ENCODE measurements at regions not wholly inside any gene's neighbourhood (a gene's known extent, or its start where the extent isn't known, plus 50 kb on each side); places are given as distances from the start of the nearest gene placed in this dataset.

DNA sequence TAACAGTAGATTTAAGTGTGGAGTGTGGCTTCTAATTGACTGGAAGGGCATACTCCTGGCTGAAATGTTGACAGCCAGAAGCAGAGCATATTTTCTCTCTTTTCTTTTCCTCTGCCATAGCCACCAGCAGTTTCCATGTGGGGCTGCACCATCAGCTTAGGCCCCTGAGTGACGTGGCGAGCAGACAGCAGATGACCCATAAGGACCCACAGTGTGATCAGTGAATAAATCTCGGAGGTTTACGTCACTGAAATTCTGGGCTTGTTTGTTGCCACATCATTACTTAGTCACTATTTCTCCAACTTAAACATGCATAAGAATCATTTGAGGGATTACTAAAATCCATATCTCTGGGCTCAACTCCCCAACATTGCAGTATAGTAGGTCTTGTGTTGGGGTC lies 549.7 kb upstream of the TMEM132C start:
- DNase-seq (ENCODE audit: low read depth in 3 of 3): no peak

DNA sequence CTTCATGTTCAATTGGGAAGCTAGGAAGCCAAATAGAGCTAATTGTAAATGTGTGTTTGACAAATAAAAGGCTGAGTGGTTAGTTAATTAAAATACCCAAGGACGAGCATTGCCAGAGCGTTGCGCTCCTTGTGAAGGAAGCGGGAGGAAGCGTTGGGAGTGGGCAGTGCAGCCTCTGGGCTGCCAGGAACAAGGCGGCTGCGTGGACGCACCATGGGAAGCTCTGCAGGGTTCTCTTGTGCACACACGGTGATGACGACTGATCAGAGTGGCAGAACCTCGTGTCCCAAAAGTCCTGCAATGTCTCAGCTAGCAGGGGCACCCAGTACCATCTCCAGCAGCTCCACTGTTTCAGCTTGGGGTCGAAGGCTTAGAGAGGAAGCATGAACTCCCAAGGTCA lies 546.6 kb upstream of the TMEM132C start:
- DNase-seq (ENCODE audit: low read depth in 3 of 3): no peak

DNA sequence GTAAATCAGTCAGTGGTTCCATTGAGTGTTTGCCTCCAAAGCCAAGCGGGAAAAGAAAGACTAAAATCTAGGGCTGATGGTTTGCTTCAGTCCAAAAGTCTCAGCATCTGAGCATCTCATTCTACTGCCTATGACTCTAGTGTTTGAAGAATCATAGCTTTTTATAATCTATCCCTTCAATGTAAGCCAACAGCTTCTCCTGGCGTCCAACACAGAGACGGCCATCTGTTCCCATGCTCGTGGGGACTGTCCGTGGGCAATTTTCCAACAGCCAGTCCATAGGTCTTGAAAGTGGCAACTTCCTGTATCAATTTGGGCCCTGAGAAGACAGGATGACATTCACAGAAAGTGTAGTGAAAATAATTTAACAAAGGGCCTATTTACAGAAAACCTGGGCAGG lies 544.4 kb upstream of the TMEM132C start:
- no peak for DNase-seq (ENCODE audit: low read depth in 3 of 3)

DNA sequence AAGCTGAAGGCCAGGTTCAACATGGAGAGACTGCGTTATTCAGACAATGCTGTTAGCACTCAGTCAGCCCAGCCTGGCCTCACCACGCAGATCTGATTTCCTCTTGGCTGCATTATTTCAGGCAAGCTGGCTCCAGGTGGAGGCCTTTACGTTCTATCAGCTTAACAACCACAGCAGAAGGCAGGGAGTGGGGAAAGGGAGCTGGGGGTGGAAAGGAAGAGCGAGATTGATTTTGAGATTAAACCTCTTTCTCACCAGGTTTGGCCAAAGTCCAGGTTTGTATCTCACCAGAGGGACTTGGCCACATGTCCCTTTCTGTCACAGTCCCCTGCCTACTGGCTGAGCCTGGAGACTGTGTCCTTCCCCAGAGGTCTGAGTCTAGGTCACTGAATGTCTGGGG lies 543.7 kb upstream of the TMEM132C start:
- no peak for DNase-seq (ENCODE audit: low read depth in 3 of 3)

DNA sequence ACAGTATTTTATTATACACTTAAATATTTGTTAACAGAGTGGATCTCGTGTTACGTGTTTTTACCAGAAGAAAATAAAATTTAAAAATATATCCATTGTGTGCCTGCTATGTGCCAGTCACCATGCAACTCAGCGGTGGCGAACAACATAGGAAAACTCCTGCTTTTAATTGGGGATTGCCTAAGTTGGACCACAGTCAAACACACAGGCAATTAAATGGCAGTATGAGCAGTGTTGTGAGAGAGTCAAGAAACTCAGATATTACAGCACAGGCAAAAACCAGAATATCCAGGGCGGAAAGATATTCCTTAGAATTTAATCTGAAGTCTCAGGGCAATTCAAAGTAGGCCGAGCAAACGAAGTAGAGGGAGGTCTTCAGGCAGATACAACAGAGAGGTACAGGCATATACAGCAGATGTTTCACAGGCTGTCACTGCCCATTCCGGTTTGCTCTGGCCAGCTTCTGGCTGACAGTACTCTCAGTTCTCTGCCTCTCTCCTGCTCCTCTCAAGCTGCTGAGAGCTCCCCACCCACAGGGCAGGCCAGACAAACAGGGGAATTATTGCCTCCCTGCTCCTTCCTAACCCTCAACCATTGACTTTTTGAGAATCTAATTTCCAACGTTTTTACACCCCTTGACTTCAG lies 540.2 kb upstream of the TMEM132C start:
- DNase-seq (ENCODE audit: low read depth in 3 of 3): no peak

DNA sequence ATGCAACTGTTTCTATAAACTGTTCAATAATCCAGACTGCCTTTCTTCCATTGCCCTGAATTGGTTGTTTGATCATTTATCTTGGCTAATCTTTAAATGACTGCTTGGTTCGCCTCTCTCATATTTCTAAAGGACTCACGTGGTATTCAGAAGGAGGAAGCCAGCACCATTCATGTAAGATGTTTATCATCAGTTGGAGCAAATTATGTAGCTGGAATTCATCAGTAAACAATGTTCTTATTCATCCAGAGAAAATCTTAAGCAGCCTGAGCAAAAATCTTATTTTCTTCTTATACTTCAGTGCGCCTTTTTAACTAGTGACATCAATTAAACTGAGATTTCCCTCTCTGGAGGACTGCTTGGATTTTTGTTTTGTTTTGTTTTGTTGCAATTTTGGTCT lies 538.7 kb upstream of the TMEM132C start:
- DNase-seq (ENCODE audit: low read depth in 3 of 3): no peak

DNA sequence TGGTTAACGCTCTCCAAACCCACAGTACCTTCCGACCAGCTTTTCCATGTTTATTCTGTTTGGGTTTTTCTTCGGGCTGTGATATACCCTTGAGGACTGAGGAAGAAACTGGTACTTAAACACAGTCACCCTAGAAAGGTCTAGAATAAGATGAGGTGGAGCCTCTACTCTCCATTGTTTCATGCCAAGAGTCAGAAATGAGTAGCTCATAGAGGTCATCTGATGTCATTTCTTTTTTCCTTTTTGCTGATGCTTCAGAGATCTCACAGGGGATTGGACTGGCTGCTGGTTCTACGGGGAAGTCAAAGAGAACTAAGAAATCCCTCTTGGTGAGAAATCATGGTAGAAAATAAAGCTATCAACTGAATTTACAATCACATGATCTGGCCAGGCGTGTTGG lies 538.2 kb upstream of the TMEM132C start:
- DNase-seq (ENCODE audit: low read depth in 3 of 3): no peak

DNA sequence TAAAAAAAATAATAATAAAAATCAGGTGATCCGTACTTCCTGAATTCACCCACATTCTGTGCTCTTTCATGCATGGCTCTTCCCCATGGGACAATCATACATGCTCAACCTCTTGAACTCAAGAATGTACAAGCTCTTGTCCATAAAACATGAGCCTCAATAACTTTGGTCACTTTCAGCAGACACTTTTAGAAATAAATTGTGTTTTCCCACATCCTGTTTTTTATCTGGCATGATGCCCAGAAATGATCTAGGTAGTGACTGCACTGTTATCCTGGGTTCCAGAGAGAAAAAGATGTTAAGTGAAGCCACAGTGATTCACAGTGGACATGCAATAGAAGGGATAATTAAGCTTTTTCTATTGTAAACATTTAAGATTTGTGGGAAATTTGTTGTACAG lies 537.6 kb upstream of the TMEM132C start:
- DNase-seq (ENCODE audit: low read depth in 3 of 3): no peak

DNA sequence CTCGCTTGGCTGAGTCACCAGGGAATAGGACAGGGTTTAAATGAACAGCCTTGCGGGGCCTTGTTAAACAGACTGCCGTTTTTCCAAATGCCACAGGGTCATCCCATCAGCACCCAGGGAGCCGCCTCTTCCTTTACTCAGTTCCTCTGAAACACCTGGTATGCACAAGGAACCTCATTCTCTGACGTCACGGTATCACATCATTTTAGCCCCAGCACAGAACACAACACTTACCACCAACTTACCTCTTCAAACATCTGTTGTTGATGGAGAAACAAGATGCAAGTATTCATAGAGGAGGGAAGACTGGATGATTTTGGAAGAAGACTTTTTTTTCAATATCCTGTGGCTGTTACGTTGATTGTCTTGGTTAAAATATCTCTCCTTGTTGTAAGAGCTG lies 535.3 kb upstream of the TMEM132C start:
- no peak for DNase-seq (ENCODE audit: low read depth in 3 of 3)

DNA sequence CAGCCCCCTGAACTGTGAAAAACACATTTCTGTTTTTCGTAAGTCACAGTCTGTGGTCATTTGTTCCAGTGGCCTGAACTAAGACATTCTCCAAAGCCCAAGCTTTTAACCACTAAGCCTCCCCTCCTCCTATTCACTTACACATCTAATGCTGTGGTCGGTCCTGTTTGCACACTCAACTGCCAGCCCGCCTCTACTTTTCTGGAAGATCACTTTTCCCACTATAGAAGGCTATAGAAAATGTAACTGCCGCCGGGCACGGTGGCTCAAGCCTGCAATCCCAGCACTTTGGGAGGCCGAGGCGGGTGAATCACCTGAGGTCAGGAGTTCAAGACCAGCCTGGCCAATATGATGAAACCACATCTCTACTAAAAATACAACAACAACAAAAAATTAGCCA lies 524.7 kb upstream of the TMEM132C start:
- no peak for DNase-seq (ENCODE audit: low read depth in 3 of 3)

DNA sequence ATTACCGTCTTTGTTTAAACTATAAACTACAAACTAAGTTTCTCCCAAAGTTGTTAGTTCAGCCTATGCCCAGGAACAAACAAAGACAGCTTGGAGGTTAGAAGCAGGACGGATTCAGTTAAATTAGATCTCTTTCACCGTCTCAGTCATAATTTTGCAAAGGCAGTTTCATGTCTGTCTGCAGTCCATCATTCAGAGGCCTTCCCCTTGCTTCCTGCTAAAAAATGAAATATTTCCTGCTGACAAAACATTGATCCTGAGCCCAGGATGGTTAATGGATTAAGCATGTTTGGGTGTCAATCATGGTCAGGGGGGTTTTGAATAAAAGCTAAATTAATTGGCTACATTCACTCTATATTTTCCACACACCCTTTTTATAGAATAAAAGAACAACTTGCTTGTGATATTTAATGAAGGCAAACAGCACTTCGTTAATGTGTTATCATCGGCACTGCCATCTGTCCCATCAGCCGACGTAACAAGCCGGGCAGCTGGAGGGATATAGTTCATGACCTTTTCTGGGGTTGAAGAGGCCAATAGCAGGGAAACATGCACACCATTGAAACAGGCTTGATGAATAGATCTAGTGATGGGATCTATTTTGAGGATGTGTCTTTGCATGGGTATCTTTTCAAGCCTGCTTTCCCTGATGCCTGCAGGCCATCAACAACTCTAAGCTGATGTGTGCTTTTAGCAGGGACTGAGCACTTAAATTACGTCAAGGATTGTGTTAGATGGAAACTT lies 521.3 kb upstream of the TMEM132C start:
- DNase-seq (ENCODE audit: low read depth in 3 of 3): no peak

DNA sequence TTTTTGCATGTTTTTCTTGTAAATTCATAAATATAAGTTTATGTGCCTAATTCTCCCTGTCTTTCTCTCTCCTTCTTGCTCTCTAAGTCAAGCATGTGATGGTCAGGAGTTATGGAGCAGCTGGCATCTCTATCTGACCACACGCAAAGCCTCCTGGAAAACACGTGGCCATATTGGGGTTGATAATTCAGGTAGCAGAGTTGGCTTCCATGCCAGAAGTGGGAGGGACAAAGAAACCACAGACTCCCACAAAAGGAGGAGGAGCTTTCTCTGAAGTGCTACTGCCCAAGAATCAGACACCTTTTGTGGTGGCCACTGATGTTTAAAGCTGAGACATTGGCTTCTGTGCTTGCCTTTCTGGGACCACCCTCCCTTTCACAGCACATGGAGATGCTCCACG lies 517.6 kb upstream of the TMEM132C start:
- no peak for DNase-seq (ENCODE audit: low read depth in 3 of 3)

DNA sequence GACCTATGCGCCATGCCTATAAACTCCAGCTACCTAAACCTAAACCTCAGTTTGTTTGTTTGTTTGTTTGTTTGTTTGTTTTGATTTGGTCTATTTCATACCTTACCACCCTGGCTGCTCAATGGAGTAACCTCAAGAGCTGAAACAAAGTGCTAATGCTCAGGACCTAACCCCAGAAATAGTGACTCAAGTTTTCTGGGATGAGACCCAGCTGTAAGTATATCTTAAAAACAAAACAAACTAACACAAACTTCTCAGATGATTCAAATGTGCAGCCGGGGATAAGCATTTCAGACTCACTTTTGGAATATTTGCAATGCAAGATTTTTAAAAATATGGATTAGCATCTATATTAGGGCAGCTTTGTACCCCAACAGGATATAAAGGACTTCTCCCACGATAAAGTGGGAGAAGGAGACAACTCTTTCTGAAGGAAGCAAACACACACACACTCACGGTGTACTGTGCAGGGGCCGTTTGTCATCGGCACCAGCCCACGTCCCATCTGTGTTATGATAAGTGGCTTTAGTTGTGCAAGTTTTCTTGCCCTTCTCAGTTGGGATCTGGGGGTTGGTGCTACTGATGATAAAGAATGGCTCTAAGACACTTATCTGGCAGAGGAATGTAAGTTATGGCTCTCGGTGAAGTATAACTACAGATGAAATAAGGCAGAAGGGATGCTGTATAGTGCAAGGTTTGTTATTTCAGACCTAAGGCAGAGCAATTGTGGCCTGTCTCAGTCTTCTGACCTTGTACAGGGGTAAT lies 516.7 kb upstream of the TMEM132C start:
- no peak for DNase-seq (ENCODE audit: low read depth in 3 of 3)

DNA sequence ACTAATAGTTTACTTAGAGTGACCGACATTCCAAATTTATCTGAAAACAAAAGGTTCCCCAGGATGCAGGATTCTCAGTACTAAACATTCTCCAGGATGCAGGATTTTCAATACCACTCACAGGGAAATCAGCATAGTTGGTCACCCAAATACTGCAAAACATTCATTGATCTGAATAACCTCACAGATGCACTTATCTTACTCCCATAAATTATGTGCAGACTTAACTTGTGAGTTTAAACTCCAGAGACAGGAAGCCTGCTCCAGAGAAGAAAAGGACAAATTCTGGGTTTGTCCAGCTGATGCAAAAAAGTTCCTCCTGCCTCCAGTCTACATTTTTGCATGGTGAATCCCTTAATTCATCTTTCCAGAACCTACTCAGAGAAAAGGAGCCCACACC lies 514.2 kb upstream of the TMEM132C start:
- DNase-seq (ENCODE audit: low read depth in 3 of 3): no peak

DNA sequence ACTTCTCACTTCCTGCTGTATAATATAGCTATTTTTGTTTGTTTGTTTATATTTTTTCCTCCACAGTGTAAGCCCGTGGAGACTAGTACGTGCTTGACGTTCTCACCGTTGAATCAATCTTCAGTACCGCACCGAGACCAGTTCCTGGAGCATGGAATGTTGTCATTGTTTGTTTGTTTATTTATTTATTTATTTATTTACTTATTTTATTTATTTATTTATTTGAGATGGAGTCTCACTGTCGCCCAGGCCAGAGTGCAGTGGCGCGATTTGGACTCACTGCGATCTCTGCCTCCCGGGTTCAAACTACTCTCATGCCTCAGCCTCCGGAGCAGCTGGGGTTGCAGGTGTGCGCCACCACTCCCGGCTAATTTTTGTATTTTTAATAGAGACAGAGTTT lies 506.6 kb upstream of the TMEM132C start:
- no peak for DNase-seq (ENCODE audit: low read depth in 3 of 3)

DNA sequence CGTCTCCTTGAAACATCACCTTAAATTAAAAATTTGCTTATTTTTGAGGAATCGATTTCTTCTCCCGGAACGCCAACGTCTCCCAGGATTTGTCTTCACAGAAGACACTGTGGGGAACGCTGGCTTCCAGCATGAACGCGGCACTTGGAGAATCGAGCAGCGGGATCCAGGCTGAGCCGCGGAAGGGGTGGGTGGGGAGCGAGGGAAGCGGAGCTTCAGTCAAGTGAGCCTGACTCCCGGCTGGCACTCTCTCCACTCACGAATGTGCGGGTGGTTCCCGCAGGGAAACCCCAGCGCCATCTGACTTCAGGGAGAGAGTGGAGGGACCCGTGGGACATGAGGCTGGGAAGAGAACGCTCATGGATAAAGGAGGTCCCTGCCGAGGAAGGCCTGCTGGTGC lies 506.0 kb upstream of the TMEM132C start:
- DNase-seq (ENCODE audit: low read depth in 3 of 3): no peak

DNA sequence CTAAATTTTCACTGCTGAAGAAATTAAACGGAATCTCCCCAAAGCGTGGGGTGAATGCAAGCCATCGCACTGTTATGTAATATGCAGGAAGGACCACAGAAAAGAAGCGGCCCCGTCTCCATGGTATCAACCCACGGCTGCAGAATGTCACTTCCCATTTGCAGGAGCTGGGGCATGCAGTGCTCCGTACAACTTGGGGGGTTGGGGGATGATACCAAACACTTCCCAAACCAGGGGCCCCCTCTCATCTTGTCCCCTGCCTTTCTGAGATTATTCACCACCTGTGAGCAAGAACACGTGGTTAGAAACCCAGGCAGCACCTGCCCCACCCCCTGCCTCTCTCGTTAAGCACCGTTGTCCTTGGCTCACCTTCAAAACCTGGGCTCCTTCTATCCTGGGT lies 505.1 kb upstream of the TMEM132C start:
- no peak for DNase-seq (ENCODE audit: low read depth in 3 of 3)

DNA sequence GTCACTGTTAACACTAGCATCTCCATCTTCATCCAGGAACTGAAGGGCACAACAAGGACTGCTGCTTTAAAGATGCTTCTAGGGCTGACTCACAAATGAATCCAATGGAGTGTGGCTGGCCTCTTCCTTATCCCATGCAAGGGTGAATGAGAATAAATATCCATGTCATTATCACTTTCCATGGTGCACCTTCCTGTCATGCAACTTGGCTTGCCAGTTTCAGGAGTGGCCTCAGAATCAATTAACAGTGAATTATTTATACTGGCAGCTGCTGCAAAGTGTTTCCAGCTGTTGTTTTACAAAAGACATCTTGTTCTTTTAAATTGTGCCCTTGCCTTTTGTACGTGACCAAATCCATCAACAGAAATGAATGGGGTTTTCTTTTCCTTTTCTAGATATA lies 499.3 kb upstream of the TMEM132C start:
- DNase-seq (ENCODE audit: low read depth in 3 of 3): no peak

DNA sequence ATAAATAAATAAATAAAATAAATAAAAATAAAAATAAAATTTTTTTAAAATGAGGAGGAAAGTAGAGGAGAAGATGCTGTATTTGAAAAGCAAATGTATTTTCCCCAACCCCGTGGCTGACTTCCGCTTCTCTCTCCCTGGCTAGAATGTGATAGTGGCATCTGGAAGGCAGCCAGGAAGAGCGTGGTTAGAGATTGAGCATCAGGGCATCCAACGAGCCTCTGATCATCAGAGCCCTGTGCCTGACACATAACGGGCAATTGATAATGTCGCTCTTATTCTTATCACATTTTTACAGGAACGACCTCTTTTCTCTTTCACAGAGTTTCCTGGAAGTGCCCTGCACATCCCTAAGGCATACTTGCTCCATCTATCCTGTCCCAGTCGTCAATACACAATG lies 496.9 kb upstream of the TMEM132C start:
- DNase-seq (ENCODE audit: low read depth in 3 of 3): no peak

DNA sequence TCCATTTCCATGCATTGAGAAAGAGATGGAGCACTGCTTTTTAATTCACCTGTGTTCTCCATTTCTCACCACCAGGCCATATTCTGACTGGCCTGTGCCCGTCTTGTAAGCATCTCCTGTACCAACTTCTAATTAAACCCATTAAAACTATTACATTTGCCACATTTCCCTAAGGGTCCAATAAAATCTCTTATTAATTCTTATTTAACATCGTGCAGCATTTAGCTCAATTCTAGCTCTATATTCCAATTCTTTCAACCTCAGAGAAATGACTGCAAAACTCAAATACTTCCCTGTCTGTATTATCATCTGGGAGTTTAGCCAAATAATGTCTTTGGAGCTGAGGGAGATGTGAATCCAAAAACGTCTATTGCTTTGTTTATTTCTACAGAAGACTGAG lies 495.4 kb upstream of the TMEM132C start:
- no peak for DNase-seq (ENCODE audit: low read depth in 3 of 3)

DNA sequence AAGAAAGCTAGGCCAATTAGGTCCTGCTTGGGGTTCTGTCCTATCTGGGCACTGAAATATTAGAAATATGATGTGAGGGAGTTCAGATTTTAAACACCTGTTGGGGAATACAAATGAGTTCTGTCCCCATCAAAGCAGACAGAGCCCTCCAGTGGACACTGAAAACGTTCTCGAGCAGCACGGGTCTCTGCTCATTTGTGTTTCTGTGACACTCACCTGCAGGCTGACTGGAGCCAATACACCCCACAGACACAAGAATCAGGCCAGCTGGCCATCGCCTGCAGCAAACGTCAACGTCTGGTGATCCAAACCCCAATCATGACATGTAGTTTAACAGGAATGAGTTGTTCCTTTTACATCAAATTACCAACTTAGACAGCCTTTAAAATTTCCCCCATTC lies 493.4 kb upstream of the TMEM132C start:
- DNase-seq (ENCODE audit: low read depth in 3 of 3): no peak

DNA sequence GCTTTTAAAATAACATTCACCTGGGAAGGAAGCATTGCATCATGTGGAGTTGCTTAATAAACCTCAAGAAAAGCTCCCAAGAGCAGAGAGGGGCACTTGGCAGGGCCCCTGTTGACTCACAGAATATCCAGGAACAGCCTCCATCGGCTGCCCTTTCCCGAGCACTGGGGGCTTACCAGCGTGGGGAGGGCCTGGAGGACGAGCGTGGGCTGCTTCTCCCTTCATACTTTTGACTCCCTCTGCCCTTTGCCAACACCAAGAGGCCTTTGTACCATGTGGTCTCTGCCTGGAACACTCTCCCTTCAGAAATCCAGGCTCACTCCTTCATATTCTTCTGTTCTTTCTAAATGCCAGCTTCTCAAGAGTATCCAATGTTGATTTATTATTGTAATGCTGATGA lies 492.1 kb upstream of the TMEM132C start:
- DNase-seq (ENCODE audit: low read depth in 3 of 3): no peak
